Hepatocyte (in vitro differentiated cells): ENCODE measurements at regions not wholly inside any gene's neighbourhood (a gene's known extent, or its start where the extent isn't known, plus 50 kb on each side); places are given as distances from the start of the nearest gene placed in this dataset.

Experiments used
- EZH2 ChIP-seq: fragments of 200-600 bp; sonication (generic); IDR thresholded peaks from 2 replicates; pipeline ENCODE4 v1.6.1; 2016; ENCODE audit warnings: antibody characterized with exemption, mild to moderate bottlenecking, borderline replicate concordance
- EZH2phosphoT487 ChIP-seq: fragments of 200-600 bp; sonication (generic); IDR thresholded peaks from one replicate; pipeline ENCODE4 v1.6.1; 2018; ENCODE audit warnings: antibody characterized with exemption, mild to moderate bottlenecking, low read depth, moderate library complexity; ENCODE audit not compliant: unreplicated experiment, severe bottlenecking
- TF ChIP-seq, protein P1 (sequence below): fragments of 200-600 bp; sonication (generic); IDR thresholded peaks from 2 replicates; pipeline ENCODE4 v1.5.1; 2016; ENCODE audit warnings: antibody characterized with exemption, mild to moderate bottlenecking; ENCODE audit not compliant: poor library complexity

GRCh38 chr9:13627071-13627470, 347.6 kb upstream of the MPDZ start:
- TF ChIP-seq, protein P1, sequence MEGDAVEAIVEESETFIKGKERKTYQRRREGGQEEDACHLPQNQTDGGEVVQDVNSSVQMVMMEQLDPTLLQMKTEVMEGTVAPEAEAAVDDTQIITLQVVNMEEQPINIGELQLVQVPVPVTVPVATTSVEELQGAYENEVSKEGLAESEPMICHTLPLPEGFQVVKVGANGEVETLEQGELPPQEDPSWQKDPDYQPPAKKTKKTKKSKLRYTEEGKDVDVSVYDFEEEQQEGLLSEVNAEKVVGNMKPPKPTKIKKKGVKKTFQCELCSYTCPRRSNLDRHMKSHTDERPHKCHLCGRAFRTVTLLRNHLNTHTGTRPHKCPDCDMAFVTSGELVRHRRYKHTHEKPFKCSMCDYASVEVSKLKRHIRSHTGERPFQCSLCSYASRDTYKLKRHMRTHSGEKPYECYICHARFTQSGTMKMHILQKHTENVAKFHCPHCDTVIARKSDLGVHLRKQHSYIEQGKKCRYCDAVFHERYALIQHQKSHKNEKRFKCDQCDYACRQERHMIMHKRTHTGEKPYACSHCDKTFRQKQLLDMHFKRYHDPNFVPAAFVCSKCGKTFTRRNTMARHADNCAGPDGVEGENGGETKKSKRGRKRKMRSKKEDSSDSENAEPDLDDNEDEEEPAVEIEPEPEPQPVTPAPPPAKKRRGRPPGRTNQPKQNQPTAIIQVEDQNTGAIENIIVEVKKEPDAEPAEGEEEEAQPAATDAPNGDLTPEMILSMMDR: no peak
- TF ChIP-seq EZH2: no peak
- TF ChIP-seq EZH2phosphoT487: no peak
